Activated T-cell treated with anti-CD3 and anti-CD28 coated beads, Interleukin-2, amount 50 U/mL, for 24 hours (primary cell): ENCODE measurements at regions not wholly inside any gene's neighbourhood (a gene's known extent, or its start where the extent isn't known, plus 50 kb on each side); places are given as distances from the start of the nearest gene placed in this dataset.
"Not testable (repeated sequence)": the region's sequence is repeated elsewhere in the genome, so short reads cannot be mapped to it uniquely, and the experiment has no call there.

Experiments
- DNase-seq: peaks from one replicate; pipeline ENCODE4 v3.0.0-alpha.2; 2020
- H3K27ac Mint-ChIP-seq: 2 replicates; pipeline ENCODE4 v1.8.0; 2020; ENCODE audit warnings: mild to moderate bottlenecking, mixed read lengths
- H3K27me3 Mint-ChIP-seq: 2 replicates; pipeline ENCODE4 v1.8.0; 2020; ENCODE audit warnings: mixed read lengths
- H3K36me3 Mint-ChIP-seq: 2 replicates; pipeline ENCODE4 v1.8.0; 2020; ENCODE audit warnings: low read depth, mixed read lengths
- H3K4me1 Mint-ChIP-seq: 2 replicates; pipeline ENCODE4 v1.8.0; 2020; ENCODE audit warnings: low read depth, mixed read lengths
- H3K4me3 Mint-ChIP-seq: 2 replicates; pipeline ENCODE4 v1.8.0; 2020; ENCODE audit warnings: mild to moderate bottlenecking, moderate library complexity, mixed read lengths
- H3K9me3 Mint-ChIP-seq: 2 replicates; pipeline ENCODE4 v1.8.0; 2020; ENCODE audit warnings: mixed read lengths

- no peak overlapping the region for H3K4me3 Mint-ChIP-seq
- no peak overlapping the region for H3K27ac Mint-ChIP-seq
- no peaks in the 10 kb centered on the region for H3K36me3 Mint-ChIP-seq
- peaks cover 3% of the 10 kb centered on the region for H3K4me1 Mint-ChIP-seq
- H3K9me3 Mint-ChIP-seq: peaks cover 32% of the 10 kb centered on the region
- no peaks in the 10 kb centered on the region for H3K27me3 Mint-ChIP-seq
- no peak for DNase-seq
Measured at GRCh38 chr11:81829976-81830375, 903.7 kb downstream of the FAM181B start.

- no peaks in the 10 kb centered on the region for H3K36me3 Mint-ChIP-seq
- H3K4me3 Mint-ChIP-seq: no peak overlapping the region
- no peak overlapping the region for H3K27ac Mint-ChIP-seq
- peaks cover 3% of the 10 kb centered on the region for H3K4me1 Mint-ChIP-seq
- H3K9me3 Mint-ChIP-seq: no peaks in the 10 kb centered on the region
- no peaks in the 10 kb centered on the region for H3K27me3 Mint-ChIP-seq
- DNase-seq: no peak
Measured at GRCh38 chr11:81825346-81825745, 908.3 kb downstream of the FAM181B start.

GRCh38 chr11:81819462-81819861, 914.2 kb downstream of the FAM181B start:
- H3K4me3 Mint-ChIP-seq: no peak overlapping the region
- DNase-seq: no peak
- no peaks in the 10 kb centered on the region for H3K27me3 Mint-ChIP-seq
- H3K36me3 Mint-ChIP-seq: no peaks in the 10 kb centered on the region
- H3K27ac Mint-ChIP-seq: no peak overlapping the region
- H3K9me3 Mint-ChIP-seq: no peaks in the 10 kb centered on the region
- H3K4me1 Mint-ChIP-seq: peaks cover 3% of the 10 kb centered on the region

- DNase-seq: no peak
- H3K9me3 Mint-ChIP-seq: peaks cover 5% of the 10 kb centered on the region
- H3K27me3 Mint-ChIP-seq: no peaks in the 10 kb centered on the region
- H3K27ac Mint-ChIP-seq: no peak overlapping the region
- no peaks in the 10 kb centered on the region for H3K36me3 Mint-ChIP-seq
- H3K4me3 Mint-ChIP-seq: no peak overlapping the region
- H3K4me1 Mint-ChIP-seq: peaks cover 2% of the 10 kb centered on the region
Measured at GRCh38 chr11:81804858-81805257, 928.8 kb downstream of the FAM181B start.

GRCh38 chr11:81802591-81802990, 931.1 kb downstream of the FAM181B start:
- no peaks in the 10 kb centered on the region for H3K36me3 Mint-ChIP-seq
- H3K4me3 Mint-ChIP-seq: no peak overlapping the region
- peaks cover 2% of the 10 kb centered on the region for H3K4me1 Mint-ChIP-seq
- DNase-seq: no peak
- no peak overlapping the region for H3K27ac Mint-ChIP-seq
- no peaks in the 10 kb centered on the region for H3K27me3 Mint-ChIP-seq
- peaks cover 5% of the 10 kb centered on the region for H3K9me3 Mint-ChIP-seq

GRCh38 chr11:81792416-81792815, 941.2 kb downstream of the FAM181B start:
- no peak for DNase-seq
- Mint-ChIP-seq H3K27me3 (no peaks in the 10 kb centered on the region), H3K9me3 (no peaks in the 10 kb centered on the region), H3K27ac (no peak overlapping the region), H3K36me3 (no peaks in the 10 kb centered on the region), H3K4me1 (peaks cover 15% of the 10 kb centered on the region), H3K4me3 (no peak overlapping the region)

- peaks cover 17% of the 10 kb centered on the region for H3K4me1 Mint-ChIP-seq
- no peaks in the 10 kb centered on the region for H3K36me3 Mint-ChIP-seq
- H3K27me3 Mint-ChIP-seq: no peaks in the 10 kb centered on the region
- H3K27ac Mint-ChIP-seq: peak overlapping the region; percentile 10
- H3K4me3 Mint-ChIP-seq: no peak overlapping the region
- H3K9me3 Mint-ChIP-seq: no peaks in the 10 kb centered on the region
- DNase-seq: no peak
Measured at GRCh38 chr11:81787584-81788049, 946.0 kb downstream of the FAM181B start.

- Mint-ChIP-seq H3K9me3 (no peaks in the 10 kb centered on the region), H3K27ac (no peak overlapping the region), H3K4me1 (no peaks in the 10 kb centered on the region), H3K36me3 (no peaks in the 10 kb centered on the region), H3K27me3 (no peaks in the 10 kb centered on the region), H3K4me3 (no peak overlapping the region)
- no peak for DNase-seq
Measured at GRCh38 chr11:81772166-81772565, 961.5 kb downstream of the FAM181B start.

- not testable (repeated sequence) for DNase-seq, H3K27me3 Mint-ChIP-seq, H3K4me1 Mint-ChIP-seq, H3K4me3 Mint-ChIP-seq, H3K9me3 Mint-ChIP-seq, H3K36me3 Mint-ChIP-seq, H3K27ac Mint-ChIP-seq
Measured at GRCh38 chr11:81769906-81770305, 963.8 kb downstream of the FAM181B start.

- no peaks in the 10 kb centered on the region for H3K36me3 Mint-ChIP-seq
- no peak overlapping the region for H3K4me3 Mint-ChIP-seq
- peaks cover 5% of the 10 kb centered on the region for H3K27me3 Mint-ChIP-seq
- no peaks in the 10 kb centered on the region for H3K9me3 Mint-ChIP-seq
- H3K27ac Mint-ChIP-seq: no peak overlapping the region
- H3K4me1 Mint-ChIP-seq: no peaks in the 10 kb centered on the region
- DNase-seq: no peak
Measured at GRCh38 chr11:81756864-81757595, 976.6 kb downstream of the FAM181B start.

GRCh38 chr11:81749245-81749644, 984.4 kb downstream of the FAM181B start:
- no peak for DNase-seq
- Mint-ChIP-seq H3K27me3 (peaks cover 2% of the 10 kb centered on the region), H3K36me3 (no peaks in the 10 kb centered on the region), H3K9me3 (no peaks in the 10 kb centered on the region), H3K4me1 (peaks cover 7% of the 10 kb centered on the region), H3K4me3 (no peak overlapping the region), H3K27ac (no peak overlapping the region)

- Mint-ChIP-seq H3K4me1 (peaks cover 6% of the 10 kb centered on the region), H3K9me3 (no peaks in the 10 kb centered on the region), H3K27me3 (no peaks in the 10 kb centered on the region), H3K27ac (no peak overlapping the region), H3K36me3 (no peaks in the 10 kb centered on the region), H3K4me3 (no peak overlapping the region)
- no peak for DNase-seq
Measured at GRCh38 chr11:81744336-81745116, 989.1 kb downstream of the FAM181B start.

GRCh38 chr11:81725701-81726100, 1008.0 kb downstream of the FAM181B start:
- Mint-ChIP-seq H3K4me3 (no peak overlapping the region), H3K36me3 (no peaks in the 10 kb centered on the region), H3K27me3 (no peaks in the 10 kb centered on the region), H3K4me1 (no peaks in the 10 kb centered on the region), H3K9me3 (peaks cover 10% of the 10 kb centered on the region), H3K27ac (no peak overlapping the region)
- DNase-seq: no peak

- Mint-ChIP-seq H3K36me3 (no peaks in the 10 kb centered on the region), H3K4me3 (no peak overlapping the region), H3K9me3 (no peaks in the 10 kb centered on the region), H3K4me1 (no peaks in the 10 kb centered on the region), H3K27me3 (no peaks in the 10 kb centered on the region), H3K27ac (no peak overlapping the region)
- DNase-seq: no peak
Measured at GRCh38 chr11:81717695-81718094, 1016.0 kb downstream of the FAM181B start.

- peaks cover 3% of the 10 kb centered on the region for H3K27me3 Mint-ChIP-seq
- H3K9me3 Mint-ChIP-seq: peaks cover 4% of the 10 kb centered on the region
Measured at GRCh38 chr11:81707881-81708280, 1025.8 kb downstream of the FAM181B start.

More at GRCh38 chr11:81707881-81708280, 1025.8 kb downstream of the FAM181B start:
- H3K36me3 Mint-ChIP-seq: no peaks in the 10 kb centered on the region
- no peak overlapping the region for H3K4me3 Mint-ChIP-seq
- H3K4me1 Mint-ChIP-seq: peaks cover 2% of the 10 kb centered on the region
- DNase-seq: no peak
- H3K27ac Mint-ChIP-seq: no peak overlapping the region
